Nephron (organoid): ENCODE measurements at regions not wholly inside any gene's neighbourhood (a gene's known extent, or its start where the extent isn't known, plus 50 kb on each side); places are given as distances from the start of the nearest gene placed in this dataset.
"Not testable (repeated sequence)": the region's sequence is repeated elsewhere in the genome, so short reads cannot be mapped to it uniquely, and the experiment has no call there.

ENCODE experiments used
- H3K27ac Mint-ChIP-seq, 3 experiments: 2 replicates each; pipeline ENCODE4 v1.8.0; 2020; ENCODE audit warnings: mixed read lengths in 3 of 3, mild to moderate bottlenecking in 2 of 3, moderate library complexity in 1 of 3
- H3K27me3 Mint-ChIP-seq: 2 replicates; pipeline ENCODE4 v1.8.0; 2021; ENCODE audit warnings: low read depth, mild to moderate bottlenecking, moderate library complexity, mixed read lengths
- H3K36me3 Mint-ChIP-seq: 2 replicates; pipeline ENCODE4 v1.8.0; 2020; ENCODE audit warnings: low read depth, mixed read lengths
- H3K4me1 Mint-ChIP-seq: 2 replicates; pipeline ENCODE4 v1.8.0; 2020; ENCODE audit warnings: mixed read lengths
- H3K4me3 Mint-ChIP-seq, 3 experiments: 2 replicates each; pipeline ENCODE4 v1.8.0; 2020; ENCODE audit warnings: mild to moderate bottlenecking in 3 of 3, mixed read lengths in 3 of 3, moderate library complexity in 2 of 3
- H3K9me3 Mint-ChIP-seq: 2 replicates; pipeline ENCODE4 v1.8.0; 2020; ENCODE audit warnings: mixed read lengths
- CTCF ChIP-seq, 3 experiments: fragments of 200-600 bp; sonication (generic); IDR thresholded peaks; one replicate each; pipeline ENCODE4 v1.5.0; 2021; ENCODE audit warnings: antibody characterized with exemption in 3 of 3; ENCODE audit not compliant: unreplicated experiment in 3 of 3

GRCh38 chr12:66746489-66747201 is 67.8 kb upstream of the GRIP1 start:
- Mint-ChIP-seq H3K9me3 (no peaks in the 10 kb centered on the region), H3K4me3 (no peak overlapping the region), H3K4me1 (peaks cover 31% of the 10 kb centered on the region), H3K27ac (no peak overlapping the region), H3K27me3 (peaks cover 4% of the 10 kb centered on the region), H3K36me3 (no peaks in the 10 kb centered on the region)
- TF ChIP-seq CTCF (IDR thresholded peaks at IDR 0.05; ENCODE audit: unreplicated experiment in 3 of 3): no peak

GRCh38 chr12:66751432-66752113 is 72.7 kb upstream of the GRIP1 start:
- no peaks in the 10 kb centered on the region for H3K9me3 Mint-ChIP-seq
- H3K27ac Mint-ChIP-seq: no peak overlapping the region
- H3K27me3 Mint-ChIP-seq: no peaks in the 10 kb centered on the region
- TF ChIP-seq CTCF (IDR thresholded peaks at IDR 0.05; ENCODE audit: unreplicated experiment in 3 of 3): no peak
- no peaks in the 10 kb centered on the region for H3K36me3 Mint-ChIP-seq
- H3K4me3 Mint-ChIP-seq: no peak overlapping the region
- peaks cover 8% of the 10 kb centered on the region for H3K4me1 Mint-ChIP-seq

- TF ChIP-seq CTCF (IDR thresholded peaks at IDR 0.05; ENCODE audit: unreplicated experiment in 3 of 3): no peak
- H3K4me3 Mint-ChIP-seq: no peak overlapping the region
- peak overlapping the region in 1 of 3 experiments; percentile 47 for H3K27ac Mint-ChIP-seq
- H3K27me3 Mint-ChIP-seq: no peaks in the 10 kb centered on the region
- H3K36me3 Mint-ChIP-seq: no peaks in the 10 kb centered on the region
- no peaks in the 10 kb centered on the region for H3K4me1 Mint-ChIP-seq
- H3K9me3 Mint-ChIP-seq: no peaks in the 10 kb centered on the region
Observed at GRCh38 chr12:66753810-66754209, 74.9 kb upstream of the GRIP1 start.

- peaks cover under 1% of the 10 kb centered on the region for H3K9me3 Mint-ChIP-seq
- no peak overlapping the region for H3K4me3 Mint-ChIP-seq
- no peak for TF ChIP-seq CTCF (IDR thresholded peaks at IDR 0.05; ENCODE audit: unreplicated experiment in 3 of 3)
- H3K27ac Mint-ChIP-seq: no peak overlapping the region
- no peaks in the 10 kb centered on the region for H3K4me1 Mint-ChIP-seq
- H3K36me3 Mint-ChIP-seq: peaks cover under 1% of the 10 kb centered on the region
- no peaks in the 10 kb centered on the region for H3K27me3 Mint-ChIP-seq
Observed at GRCh38 chr12:66755727-66756395, 77.0 kb upstream of the GRIP1 start.

- TF ChIP-seq CTCF (IDR thresholded peaks at IDR 0.05; ENCODE audit: unreplicated experiment in 3 of 3): no peak
- H3K4me1 Mint-ChIP-seq: no peaks in the 10 kb centered on the region
- H3K27ac Mint-ChIP-seq: no peak overlapping the region
- H3K36me3 Mint-ChIP-seq: peaks cover 8% of the 10 kb centered on the region
- peaks cover 3% of the 10 kb centered on the region for H3K27me3 Mint-ChIP-seq
- no peak overlapping the region for H3K4me3 Mint-ChIP-seq
- H3K9me3 Mint-ChIP-seq: peaks cover 7% of the 10 kb centered on the region
Observed at GRCh38 chr12:66756631-66757030, 77.8 kb upstream of the GRIP1 start.

DNA sequence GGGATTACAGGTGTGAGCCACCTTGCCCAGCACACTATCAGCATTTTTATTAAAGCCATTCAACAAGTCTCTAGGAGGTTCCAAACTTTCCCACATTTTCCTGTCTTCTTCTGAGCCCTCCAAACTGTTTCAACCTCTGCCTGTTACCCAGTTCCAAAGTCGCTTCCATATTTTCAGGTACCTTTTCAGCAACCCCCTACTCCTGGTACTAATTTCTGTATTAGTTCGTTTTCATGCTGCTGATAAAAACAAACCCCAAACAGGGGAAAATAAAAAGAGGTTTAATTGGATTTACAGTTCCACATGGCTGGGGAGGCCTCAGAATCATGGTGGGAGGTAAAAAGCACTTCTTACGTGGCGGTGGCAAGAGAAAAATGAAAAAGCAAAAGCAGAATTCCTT is 81.2 kb upstream of the GRIP1 start:
- H3K4me1 Mint-ChIP-seq, H3K4me3 Mint-ChIP-seq, H3K27me3 Mint-ChIP-seq, H3K36me3 Mint-ChIP-seq, H3K9me3 Mint-ChIP-seq, H3K27ac Mint-ChIP-seq: not testable (repeated sequence)
